HS-27A (cell line): ENCODE measurements at regions not wholly inside any gene's neighbourhood (a gene's known extent, or its start where the extent isn't known, plus 50 kb on each side); places are given as distances from the start of the nearest gene placed in this dataset.

Source experiments
- DNase-seq: peaks from one replicate; pipeline ENCODE4 v3.0.0-alpha.2; 2012; ENCODE audit warnings: low read depth, missing footprints

- DNase-seq, result no peak
Measured at GRCh38 chr2:235141411-235142128, 189.8 kb downstream of the SH3BP4 start.

GRCh38 chr2:235142601-235143000 is 190.8 kb downstream of the SH3BP4 start:
- DNase-seq, result no peak

GRCh38 chr2:235143789-235144188 is 192.0 kb downstream of the SH3BP4 start:
- DNase-seq, result no peak

GRCh38 chr2:235144291-235144690 is 192.5 kb downstream of the SH3BP4 start:
- DNase-seq, result no peak

DNA sequence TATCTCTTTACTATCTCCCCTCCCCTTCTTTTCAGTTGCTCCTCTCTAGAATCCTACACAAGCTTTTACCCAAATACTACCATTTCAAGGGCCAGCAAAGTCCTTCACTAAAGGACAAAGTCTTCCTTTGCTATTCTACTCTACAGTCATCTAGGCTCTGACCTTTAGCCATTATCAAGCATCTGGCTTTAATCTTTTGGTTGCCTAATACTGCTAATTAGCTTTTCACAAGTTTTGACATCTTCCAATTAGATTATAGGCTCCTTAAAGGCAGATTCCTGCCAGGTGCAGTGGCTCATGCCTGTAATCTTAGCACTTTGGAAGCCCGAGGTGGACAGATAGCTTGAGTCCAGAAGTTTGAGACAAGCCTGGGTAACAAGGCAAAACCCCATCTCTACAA is 194.4 kb downstream of the SH3BP4 start:
- DNase-seq, result no peak

DNA sequence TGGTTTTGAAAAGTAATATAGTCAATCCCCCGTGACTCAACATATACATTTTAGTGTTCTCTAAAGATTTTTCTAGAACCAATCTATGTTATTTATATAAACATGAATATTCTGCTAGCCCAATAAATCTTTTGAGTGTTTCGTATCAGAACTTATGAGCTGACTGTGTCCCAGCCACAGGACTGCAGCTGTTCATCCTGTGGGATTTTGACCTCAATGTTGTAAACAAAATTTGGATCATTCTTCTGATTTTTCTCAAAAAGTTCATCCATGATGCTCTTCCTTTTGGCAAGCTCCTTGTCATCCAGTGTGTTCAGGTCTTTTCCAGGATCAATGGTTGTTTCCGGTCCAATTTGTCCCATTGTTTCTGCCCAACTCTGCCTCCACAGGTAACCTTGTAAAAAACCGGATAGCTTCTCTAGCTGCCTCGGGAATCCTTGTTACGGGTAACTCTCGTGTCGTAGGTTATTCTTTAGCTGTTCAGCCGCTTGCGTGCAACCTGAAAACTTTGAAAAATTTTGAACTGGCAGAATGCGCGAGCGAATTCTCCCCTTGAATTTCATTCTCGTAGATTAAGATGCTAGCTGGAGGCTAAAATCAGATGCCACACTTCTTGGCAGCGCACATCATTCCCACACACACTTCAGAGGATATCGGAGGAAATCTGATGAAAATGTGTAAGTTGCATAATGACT is 195.2 kb downstream of the SH3BP4 start:
- no peak for DNase-seq

DNA sequence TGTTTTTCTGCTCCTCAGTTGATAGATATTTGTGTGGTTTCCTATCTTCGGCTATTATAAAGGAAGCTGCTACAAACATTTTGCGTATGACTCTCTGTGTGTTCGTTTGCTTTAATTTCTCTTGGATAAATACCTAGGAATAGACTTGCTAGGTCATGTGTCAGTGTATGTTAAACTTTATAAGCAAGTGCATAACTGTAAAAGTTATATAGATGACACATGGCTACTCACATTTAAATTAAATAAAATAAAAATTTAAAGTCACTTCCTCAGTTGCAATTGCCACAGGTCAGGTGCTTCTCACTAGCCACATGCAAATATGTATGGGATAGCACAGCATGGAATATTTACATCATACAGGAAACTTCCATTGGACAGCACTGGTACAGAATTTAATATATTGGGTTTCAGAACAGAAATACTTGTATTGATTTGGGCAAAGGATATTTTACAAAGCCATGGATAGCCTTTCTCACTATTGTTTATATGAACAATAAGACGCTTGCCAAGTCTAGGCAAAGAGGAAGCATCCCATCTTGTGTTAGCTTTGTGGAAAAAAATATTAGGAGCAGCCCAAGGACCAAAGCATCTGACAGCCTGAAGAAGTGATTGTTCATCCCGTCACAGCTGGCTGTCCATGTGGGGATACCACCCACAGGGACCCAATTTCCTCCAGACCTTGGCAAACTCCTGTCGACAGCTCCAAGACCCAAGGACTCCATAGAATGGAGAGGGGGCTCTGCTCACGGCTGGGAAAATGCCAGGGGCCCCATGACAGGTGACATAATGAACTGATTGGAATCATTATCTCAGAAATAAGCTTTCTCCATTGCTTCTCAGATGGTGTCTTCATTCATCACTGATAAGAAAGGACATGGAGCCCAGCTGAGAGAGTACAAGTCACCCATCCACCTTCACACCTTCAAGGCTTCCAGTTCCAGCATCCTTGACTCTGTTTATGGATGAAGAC is 196.7 kb downstream of the SH3BP4 start:
- no peak for DNase-seq

DNA sequence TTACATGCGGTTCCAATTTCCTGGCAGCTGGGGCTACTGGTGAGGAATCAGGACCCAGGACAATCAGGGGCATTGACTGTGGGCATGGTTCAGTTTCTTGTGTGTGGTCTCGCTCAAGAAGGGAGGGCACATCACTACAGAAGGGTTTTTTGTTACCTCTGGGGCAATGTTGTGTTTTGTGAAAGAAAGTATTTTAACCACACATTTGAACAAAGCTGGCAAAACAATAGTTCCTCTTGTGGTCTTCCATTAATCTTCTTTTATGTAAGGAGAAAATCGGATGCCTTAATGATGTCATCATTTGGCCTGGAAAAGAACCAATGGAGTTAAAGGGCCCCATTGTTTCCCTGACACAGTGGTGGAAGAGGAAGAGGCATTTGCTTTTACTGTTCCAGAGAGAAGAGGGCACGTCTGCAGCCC is 197.4 kb downstream of the SH3BP4 start:
- DNase-seq, result no peak

DNA sequence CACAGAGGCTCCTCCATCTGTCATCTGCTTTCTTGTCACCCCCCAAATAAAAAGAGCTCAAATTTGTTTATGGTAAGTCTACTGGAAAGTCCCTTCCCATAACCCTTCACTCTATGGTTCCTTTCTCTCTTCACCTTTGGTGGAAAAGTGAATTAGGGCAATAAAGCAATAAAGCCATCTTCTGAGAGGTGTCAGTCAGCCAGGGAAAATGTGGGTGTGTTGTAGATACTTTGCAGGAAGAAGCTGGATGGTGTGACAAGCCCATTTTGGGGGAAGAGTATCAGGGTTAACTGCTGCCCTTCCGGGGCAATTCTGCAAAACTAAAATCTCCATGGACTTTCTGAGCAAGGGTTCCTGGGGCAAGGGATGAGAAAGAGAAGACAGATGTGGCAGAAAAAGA is 197.9 kb downstream of the SH3BP4 start:
- DNase-seq, result no peak

DNA sequence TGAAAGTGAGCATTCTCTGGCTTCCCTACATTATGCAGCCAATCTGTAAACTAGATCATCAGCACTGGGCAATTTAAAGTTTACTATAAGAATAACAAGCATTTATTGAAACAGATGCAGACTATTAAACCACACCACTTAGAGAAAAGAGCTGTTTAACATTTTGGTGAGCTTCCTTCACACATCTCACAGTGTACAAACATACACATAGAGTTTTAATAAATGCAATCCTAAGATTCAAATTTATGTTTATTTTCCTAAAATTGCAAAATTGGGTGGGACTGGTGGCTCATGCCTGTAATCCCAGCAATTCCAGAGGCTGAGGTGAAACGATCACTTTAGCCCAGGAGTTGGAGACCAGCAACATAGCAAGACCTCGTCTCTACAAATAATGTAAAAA is 199.3 kb downstream of the SH3BP4 start:
- DNase-seq, result no peak

- no peak for DNase-seq
Measured at GRCh38 chr2:235155163-235155562, 203.3 kb downstream of the SH3BP4 start.

DNA sequence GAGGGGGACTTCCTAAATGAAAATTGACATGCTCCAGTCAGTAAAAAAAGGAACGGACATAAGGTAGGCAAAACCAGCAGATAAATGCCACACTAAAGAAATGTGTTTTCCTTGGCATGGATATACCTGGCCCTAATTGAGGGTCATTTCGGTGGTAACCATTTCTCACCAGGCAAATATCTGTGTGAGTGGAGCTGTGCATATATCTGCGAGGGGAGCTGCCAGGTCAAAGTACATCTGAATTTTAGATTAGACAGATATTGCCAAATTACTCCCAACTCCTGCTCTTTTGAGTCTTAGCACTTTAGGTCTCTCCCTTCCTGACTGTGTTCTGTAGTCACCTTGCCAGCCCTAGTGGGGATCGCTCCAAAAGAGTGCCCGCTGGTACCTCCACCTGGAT is 204.2 kb downstream of the SH3BP4 start:
- DNase-seq, result no peak

DNA sequence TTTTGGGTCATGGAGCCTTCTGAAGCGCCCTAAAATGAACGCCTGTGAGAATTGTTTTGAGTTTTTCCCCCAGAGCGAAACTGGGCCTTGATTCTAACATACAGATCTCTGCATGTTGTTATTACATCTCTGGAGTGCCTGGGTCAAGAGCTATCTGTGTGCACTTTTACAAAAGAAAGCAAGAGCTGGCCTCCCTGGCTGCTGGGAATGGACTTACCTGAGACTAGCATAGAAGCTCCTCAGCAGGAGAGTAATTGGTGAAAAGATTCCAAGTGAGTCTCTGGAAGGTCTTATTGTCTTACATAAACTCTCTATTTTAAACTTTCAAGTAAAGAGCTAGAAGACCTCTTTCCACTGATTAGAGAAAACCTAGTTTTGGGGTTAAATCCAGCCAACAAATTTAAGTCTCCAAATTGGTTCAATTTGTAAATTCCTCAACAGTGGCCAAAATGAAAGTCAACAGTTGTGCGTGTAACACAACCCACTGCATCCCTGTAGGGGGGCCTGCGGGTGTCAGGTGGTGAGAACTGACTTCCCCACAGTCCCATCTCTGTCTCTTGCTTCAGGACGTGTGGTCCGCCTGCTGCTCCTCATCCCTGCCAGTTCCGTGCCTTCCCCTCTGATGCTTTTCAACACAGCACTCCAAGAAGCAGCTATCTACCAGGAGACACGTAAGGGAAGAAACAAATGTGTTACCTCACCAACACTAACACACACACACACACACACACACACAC is 206.1 kb downstream of the SH3BP4 start:
- no peak for DNase-seq

DNA sequence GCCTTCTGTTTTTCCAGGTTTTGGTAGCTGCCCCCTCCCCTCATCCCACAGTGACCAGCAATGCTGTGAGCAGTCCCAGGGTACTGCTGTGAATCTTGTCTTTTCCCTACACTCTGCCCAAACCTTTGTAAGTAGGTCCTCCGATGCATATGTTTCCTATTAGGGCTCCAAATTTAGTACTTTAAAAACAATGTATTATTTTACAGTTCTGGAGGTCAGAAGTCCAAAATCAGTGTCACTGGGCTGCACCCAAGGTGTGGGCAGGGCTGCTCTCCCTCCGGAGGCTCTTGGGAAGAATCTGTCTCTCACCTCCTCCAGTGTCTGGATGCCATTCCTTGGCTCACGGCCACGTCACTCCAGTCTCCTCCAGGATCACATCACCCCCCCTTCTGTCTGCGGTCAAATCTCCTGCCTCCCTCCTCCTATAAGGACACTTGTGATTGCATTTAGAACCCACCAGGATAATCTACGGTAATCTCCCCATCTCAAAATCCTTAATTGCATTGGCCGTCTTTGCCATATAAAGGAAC is 208.5 kb downstream of the SH3BP4 start:
- no peak for DNase-seq

GRCh38 chr2:235161565-235161964 is 209.7 kb downstream of the SH3BP4 start:
- DNase-seq, result no peak

DNA sequence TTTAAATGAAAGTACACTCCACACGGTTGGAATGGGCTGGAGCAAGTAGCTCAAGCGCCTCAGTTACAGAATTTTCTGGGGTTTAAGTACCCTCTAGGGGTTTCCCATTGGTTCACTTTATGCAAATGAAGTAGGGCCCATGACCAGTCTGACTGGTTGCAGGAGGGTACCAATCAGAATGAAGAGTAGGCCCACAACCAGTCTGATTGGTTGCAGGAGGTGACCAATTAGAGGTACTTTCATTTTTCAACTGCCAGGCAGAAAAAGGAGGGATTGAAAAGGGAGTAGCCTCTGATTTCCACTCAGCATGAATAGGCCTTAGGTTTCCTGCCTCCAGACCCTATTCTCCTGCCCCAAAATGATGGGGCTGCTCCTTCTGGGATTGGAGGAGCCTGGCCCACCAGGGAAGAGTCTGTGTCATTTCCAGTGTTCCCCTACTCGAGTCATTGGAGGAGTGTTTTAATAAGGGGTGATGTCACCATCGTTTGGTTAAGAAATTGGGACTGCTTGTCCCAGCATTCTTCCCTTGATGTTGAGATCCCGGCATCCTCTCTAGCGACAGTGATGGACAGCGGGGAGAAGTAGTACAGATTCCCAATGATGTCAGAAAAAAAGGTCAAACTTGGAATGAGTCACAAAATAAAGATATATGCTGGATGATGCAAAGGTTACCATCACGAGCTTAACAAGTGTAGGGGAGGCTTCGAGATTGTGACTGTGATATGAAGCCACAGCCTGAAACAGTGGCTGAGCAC is 210.4 kb downstream of the SH3BP4 start:
- DNase-seq, result no peak

DNA sequence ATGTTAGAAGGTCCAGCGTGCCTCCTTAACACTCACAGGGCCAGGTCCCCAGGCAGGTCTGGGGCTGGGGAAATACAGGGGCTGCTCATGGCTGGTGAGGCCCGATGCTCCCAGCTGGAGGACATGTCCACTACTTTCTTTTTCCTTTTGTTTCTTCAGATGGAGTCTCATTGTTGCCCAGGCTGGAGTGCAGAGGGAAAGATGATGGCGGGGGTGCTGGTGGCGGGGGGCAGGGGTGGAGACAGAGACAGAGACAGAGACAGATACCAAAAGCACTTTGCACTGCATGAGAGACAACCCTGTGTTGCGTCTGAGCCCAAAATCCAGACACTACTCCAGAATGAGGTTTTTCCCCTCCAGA is 211.0 kb downstream of the SH3BP4 start:
- no peak for DNase-seq

DNA sequence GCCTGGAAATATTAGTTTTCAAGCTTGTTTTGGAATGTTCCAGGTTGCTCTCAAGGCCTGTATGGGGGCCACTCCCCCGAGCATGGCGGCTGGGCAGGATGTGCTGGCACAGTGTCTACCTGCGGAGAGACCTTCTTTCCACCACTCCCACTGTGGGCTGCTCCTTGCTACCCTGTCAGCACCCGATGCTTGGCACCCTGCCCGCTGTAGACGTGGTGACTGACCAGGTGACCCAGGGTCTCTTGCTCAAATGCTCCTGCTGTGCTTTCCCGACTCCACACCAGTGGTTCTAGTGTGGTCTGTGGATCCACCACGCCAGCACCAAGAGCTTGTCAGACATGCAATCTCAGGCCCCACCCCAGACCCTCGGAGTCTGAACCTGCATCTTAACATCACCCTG is 213.3 kb downstream of the SH3BP4 start:
- no peak for DNase-seq

GRCh38 chr2:235165631-235166030 is 213.8 kb downstream of the SH3BP4 start:
- DNase-seq, result no peak

GRCh38 chr2:235168174-235168979 is 216.6 kb downstream of the SH3BP4 start:
- no peak for DNase-seq
